Upper lobe of right lung (tissue), 1 donor: ENCODE measurements at regions not wholly inside any gene's neighbourhood (a gene's known extent, or its start where the extent isn't known, plus 50 kb on each side); places are given as distances from the start of the nearest gene placed in this dataset.

ENCODE experiments used
- ATAC-seq: fragments of 200-7000 bp; cut with Tn5 transposase; one replicate; pipeline ENCODE4 v1.9.1; 2020; ENCODE audit warnings: mild to moderate bottlenecking, moderate library complexity
- DNase-seq: peaks from one replicate; pipeline ENCODE4 v3.0.0-alpha.2; 2020
- H3K27ac ChIP-seq: fragments of 200-600 bp; one replicate; pipeline ENCODE4 v1.8.0; 2022
- H3K27me3 ChIP-seq: fragments of 200-600 bp; one replicate; pipeline ENCODE4 v1.8.0; 2022; ENCODE audit warnings: mild to moderate bottlenecking
- H3K36me3 ChIP-seq: fragments of 200-600 bp; one replicate; pipeline ENCODE4 v1.8.0; 2022
- H3K4me1 ChIP-seq: fragments of 200-600 bp; one replicate; pipeline ENCODE4 v1.8.0; 2022
- H3K4me3 ChIP-seq: fragments of 200-600 bp; one replicate; pipeline ENCODE4 v1.8.0; 2022; ENCODE audit warnings: mild to moderate bottlenecking
- H3K9me3 ChIP-seq: fragments of 200-600 bp; one replicate; pipeline ENCODE4 v1.8.0; 2022
- intact Hi-C: fragments of 100-400 bp; cut with DNase I; formaldehyde crosslinking; loops from one replicate; pipeline ENCODE4 v1.11.0; 2022
- TF ChIP-seq, protein P1 (sequence below): fragments of 200-600 bp; IDR thresholded peaks from one replicate; pipeline ENCODE4 v1.8.0; 2022; ENCODE audit warnings: antibody characterized with exemption
- donor health status: DM: no; HTN: yes; CAD: no; lungs with severe emphysema.

DNA sequence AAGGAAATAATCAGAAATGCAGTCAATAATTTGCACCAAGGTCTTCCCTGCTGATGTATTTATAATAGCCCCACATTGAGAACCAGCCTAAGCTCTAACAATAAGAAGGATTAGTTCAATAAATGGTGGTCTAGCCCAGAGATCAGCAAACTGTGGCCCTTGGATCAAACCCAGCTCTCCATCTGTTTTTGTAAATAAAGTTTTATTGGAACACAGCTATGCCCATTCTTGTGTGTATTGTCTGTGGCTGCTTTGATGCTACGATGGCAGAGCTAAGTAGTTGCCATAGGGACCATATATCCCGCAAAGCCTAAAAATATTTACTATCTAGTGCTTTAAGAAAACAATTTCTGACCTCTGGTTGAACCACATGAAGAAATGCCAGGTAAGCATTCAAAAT is 154.9 kb downstream of the EMX2 start:
- TF ChIP-seq, protein P1, sequence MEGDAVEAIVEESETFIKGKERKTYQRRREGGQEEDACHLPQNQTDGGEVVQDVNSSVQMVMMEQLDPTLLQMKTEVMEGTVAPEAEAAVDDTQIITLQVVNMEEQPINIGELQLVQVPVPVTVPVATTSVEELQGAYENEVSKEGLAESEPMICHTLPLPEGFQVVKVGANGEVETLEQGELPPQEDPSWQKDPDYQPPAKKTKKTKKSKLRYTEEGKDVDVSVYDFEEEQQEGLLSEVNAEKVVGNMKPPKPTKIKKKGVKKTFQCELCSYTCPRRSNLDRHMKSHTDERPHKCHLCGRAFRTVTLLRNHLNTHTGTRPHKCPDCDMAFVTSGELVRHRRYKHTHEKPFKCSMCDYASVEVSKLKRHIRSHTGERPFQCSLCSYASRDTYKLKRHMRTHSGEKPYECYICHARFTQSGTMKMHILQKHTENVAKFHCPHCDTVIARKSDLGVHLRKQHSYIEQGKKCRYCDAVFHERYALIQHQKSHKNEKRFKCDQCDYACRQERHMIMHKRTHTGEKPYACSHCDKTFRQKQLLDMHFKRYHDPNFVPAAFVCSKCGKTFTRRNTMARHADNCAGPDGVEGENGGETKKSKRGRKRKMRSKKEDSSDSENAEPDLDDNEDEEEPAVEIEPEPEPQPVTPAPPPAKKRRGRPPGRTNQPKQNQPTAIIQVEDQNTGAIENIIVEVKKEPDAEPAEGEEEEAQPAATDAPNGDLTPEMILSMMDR: no peak
- Histone ChIP-seq H3K27me3 (no peaks in the 10 kb centered on the region), H3K9me3 (no peaks in the 10 kb centered on the region), H3K4me3 (no peak overlapping the region), H3K27ac (no peak overlapping the region), H3K4me1 (no peaks in the 10 kb centered on the region), H3K36me3 (no peaks in the 10 kb centered on the region)
- intact Hi-C loops: no loop called here
- no peak for ATAC-seq
- DNase-seq: no peak

DNA sequence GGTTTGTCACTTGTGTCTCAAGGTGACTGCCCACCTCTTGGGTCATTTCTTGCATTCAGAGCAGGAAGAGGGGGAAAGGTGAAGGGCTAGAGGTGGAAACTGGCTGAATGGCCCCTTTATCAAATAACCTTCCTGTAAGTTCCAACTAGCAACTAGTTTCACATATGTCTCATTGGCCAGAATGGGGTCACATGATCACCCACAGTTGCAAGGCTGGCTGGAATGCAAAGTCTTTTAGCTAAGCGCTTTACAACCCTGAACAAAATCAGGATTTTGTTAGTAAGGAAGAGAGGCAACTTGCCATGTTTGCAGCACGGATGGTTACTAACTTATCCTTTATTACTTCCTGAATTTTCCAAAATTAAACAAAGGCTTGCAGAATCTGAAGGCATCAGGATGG is 156.3 kb downstream of the EMX2 start:
- intact Hi-C loops: no loop called here
- Histone ChIP-seq H3K4me1 (no peaks in the 10 kb centered on the region), H3K27ac (no peak overlapping the region), H3K36me3 (no peaks in the 10 kb centered on the region), H3K27me3 (no peaks in the 10 kb centered on the region), H3K9me3 (no peaks in the 10 kb centered on the region), H3K4me3 (no peak overlapping the region)
- ATAC-seq (no peak), DNase-seq (no peak)
- TF ChIP-seq, protein P1: no peak

DNA sequence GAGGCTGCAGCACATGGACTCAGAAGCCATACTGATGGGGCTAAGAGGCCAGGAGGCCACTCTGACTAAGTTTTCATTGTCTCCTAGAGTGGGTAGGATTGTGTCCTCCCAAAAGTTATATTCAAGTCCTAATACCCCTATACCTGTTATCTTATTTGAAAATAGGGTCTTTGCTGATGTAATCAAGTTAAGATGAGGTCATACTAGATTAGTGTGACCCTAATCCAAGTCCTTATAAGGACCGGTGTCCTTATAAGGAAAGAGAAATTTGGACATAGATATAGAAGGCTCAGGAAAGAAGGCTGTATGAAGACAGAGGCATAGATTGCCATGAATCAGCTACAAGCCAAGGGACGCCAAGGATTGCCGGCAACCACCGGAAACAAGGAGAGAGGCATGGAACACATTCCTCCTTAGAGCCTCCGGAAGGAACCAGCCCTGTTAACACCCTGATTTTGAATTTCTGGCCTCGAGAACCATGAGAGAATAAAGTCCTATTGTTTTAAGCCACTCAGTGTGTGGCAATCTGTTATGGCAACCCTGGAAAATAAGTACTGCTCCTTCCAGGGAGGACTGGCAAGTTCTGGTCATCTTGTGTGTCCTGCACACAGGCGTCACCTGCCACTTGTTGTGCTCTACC is 157.0 kb downstream of the EMX2 start:
- Histone ChIP-seq H3K4me1 (no peaks in the 10 kb centered on the region), H3K4me3 (no peak overlapping the region), H3K27ac (no peak overlapping the region), H3K27me3 (no peaks in the 10 kb centered on the region), H3K9me3 (no peaks in the 10 kb centered on the region), H3K36me3 (no peaks in the 10 kb centered on the region)
- ATAC-seq: no peak
- DNase-seq: no peak
- intact Hi-C loops: no loop called here
- TF ChIP-seq, protein P1: no peak

- no peaks in the 10 kb centered on the region for H3K4me1 ChIP-seq
- ATAC-seq (no peak), DNase-seq (no peak)
- no peak overlapping the region for H3K4me3 ChIP-seq
- H3K27me3 ChIP-seq: no peaks in the 10 kb centered on the region
- no peaks in the 10 kb centered on the region for H3K9me3 ChIP-seq
- H3K36me3 ChIP-seq: no peaks in the 10 kb centered on the region
- no peak overlapping the region for H3K27ac ChIP-seq
- TF ChIP-seq, protein P1: no peak
- intact Hi-C loops: no loop called here
These were observed 167.7 kb downstream of the EMX2 start for GRCh38 chr10:117710181-117710798.

- Histone ChIP-seq H3K36me3 (no peaks in the 10 kb centered on the region), H3K9me3 (no peaks in the 10 kb centered on the region), H3K27ac (no peak overlapping the region), H3K4me1 (no peaks in the 10 kb centered on the region), H3K27me3 (no peaks in the 10 kb centered on the region), H3K4me3 (no peak overlapping the region)
- TF ChIP-seq, protein P1: no peak
- intact Hi-C loops: no loop called here
- ATAC-seq (no peak), DNase-seq (no peak)
These were observed 174.3 kb downstream of the EMX2 start for GRCh38 chr10:117716889-117717288.
